ENCODE measurements at regions not wholly inside any gene's neighbourhood (a gene's known extent, or its start where the extent isn't known, plus 50 kb on each side); places are given as distances from the start of the nearest gene placed in this dataset.

GRCh38 chr7:17236171-17236570 lies 62.3 kb upstream of the AHR start:
- no peak overlapping the region for H3K4me3 ChIP-seq (replicated peaks in 1 of 4; ENCODE audit: control extremely low read depth in 1 of 4, insufficient read depth in 1 of 4, low read depth in 3 of 4, low read length in 4 of 4)
- peaks cover 3% of the 10 kb centered on the region for H3K4me1 ChIP-seq (ENCODE audit: control insufficient read depth, extremely low read depth, insufficient read depth, low read length)

GRCh38 chr7:17236603-17237002 lies 61.8 kb upstream of the AHR start:
- H3K4me3 ChIP-seq (replicated peaks in 1 of 4; ENCODE audit: control extremely low read depth in 1 of 4, insufficient read depth in 1 of 4, low read depth in 3 of 4, low read length in 4 of 4) = no peak overlapping the region
- H2AFZ ChIP-seq (ENCODE audit: low read length) = no peak overlapping the region
- peak; percentile 28 to 56 for DNase-seq (ENCODE audit: low read depth in 2 of 2)
- H3K4me2 ChIP-seq (ENCODE audit: extremely low read depth, insufficient read depth, low read length) = no peak overlapping the region
- H3K9me3 ChIP-seq (ENCODE audit: control insufficient read depth, insufficient read depth, low read depth, low read length) = no peaks in the 10 kb centered on the region
- H3K9ac ChIP-seq (ENCODE audit: insufficient read depth, low read length) = no peak overlapping the region
- TF ChIP-seq CTCF (conservative IDR thresholded peaks at IDR 0.05 in 1 of 2, IDR thresholded peaks at IDR 0.05 in 1 of 2; ENCODE audit: low read depth in 1 of 2, low read length in 2 of 2) (no peak), EZH2 (IDR thresholded peaks at IDR 0.05; ENCODE audit: low read length, missing control alignments) (no peak)
- H3K27ac ChIP-seq (ENCODE audit: insufficient read depth, low read length) = no peak overlapping the region
- no peaks in the 10 kb centered on the region for H3K27me3 ChIP-seq (ENCODE audit: control insufficient read depth, insufficient read depth, low read length)
- H3K4me1 ChIP-seq (ENCODE audit: control insufficient read depth, extremely low read depth, insufficient read depth, low read length) = peaks cover 3% of the 10 kb centered on the region
- H3K36me3 ChIP-seq (ENCODE audit: control insufficient read depth, insufficient read depth, low read length) = no peaks in the 10 kb centered on the region
- no peaks in the 10 kb centered on the region for H4K20me1 ChIP-seq (ENCODE audit: control insufficient read depth, extremely low read depth, insufficient read depth, low read length)
- no peaks in the 10 kb centered on the region for H3K79me2 ChIP-seq (ENCODE audit: control insufficient read depth, insufficient read depth, low read length)

More at GRCh38 chr7:17236171-17236570, 62.3 kb upstream of the AHR start:
- no peaks in the 10 kb centered on the region for H3K27me3 ChIP-seq (ENCODE audit: control insufficient read depth, insufficient read depth, low read length)
- H2AFZ ChIP-seq (ENCODE audit: low read length) = no peak overlapping the region
- H3K36me3 ChIP-seq (ENCODE audit: control insufficient read depth, insufficient read depth, low read length) = no peaks in the 10 kb centered on the region
- no peak overlapping the region for H3K4me2 ChIP-seq (ENCODE audit: extremely low read depth, insufficient read depth, low read length)
- H3K9me3 ChIP-seq (ENCODE audit: control insufficient read depth, insufficient read depth, low read depth, low read length) = no peaks in the 10 kb centered on the region
- no peaks in the 10 kb centered on the region for H4K20me1 ChIP-seq (ENCODE audit: control insufficient read depth, extremely low read depth, insufficient read depth, low read length)
- H3K79me2 ChIP-seq (ENCODE audit: control insufficient read depth, insufficient read depth, low read length) = no peaks in the 10 kb centered on the region
- no peak overlapping the region for H3K9ac ChIP-seq (ENCODE audit: insufficient read depth, low read length)
- DNase-seq (ENCODE audit: low read depth in 2 of 2) = no peak
- no peak for TF ChIP-seq EZH2 (IDR thresholded peaks at IDR 0.05; ENCODE audit: low read length, missing control alignments)
- no peak for TF ChIP-seq CTCF (conservative IDR thresholded peaks at IDR 0.05 in 1 of 2, IDR thresholded peaks at IDR 0.05 in 1 of 2; ENCODE audit: low read depth in 1 of 2, low read length in 2 of 2)
- H3K27ac ChIP-seq (ENCODE audit: insufficient read depth, low read length) = no peak overlapping the region

- H3K79me2 ChIP-seq (ENCODE audit: control insufficient read depth, insufficient read depth, low read length) = no peaks in the 10 kb centered on the region
- H3K36me3 ChIP-seq (ENCODE audit: control insufficient read depth, insufficient read depth, low read length) = no peaks in the 10 kb centered on the region
Observed at GRCh38 chr7:17239046-17239445, 59.4 kb upstream of the AHR start.

More at GRCh38 chr7:17239046-17239445, 59.4 kb upstream of the AHR start:
- no peak overlapping the region for H2AFZ ChIP-seq (ENCODE audit: low read length)
- no peak overlapping the region for H3K9ac ChIP-seq (ENCODE audit: insufficient read depth, low read length)
- no peaks in the 10 kb centered on the region for H4K20me1 ChIP-seq (ENCODE audit: control insufficient read depth, extremely low read depth, insufficient read depth, low read length)
- DNase-seq (ENCODE audit: low read depth in 2 of 2) = peak in 1 of 2 donors; percentile 44
- no peaks in the 10 kb centered on the region for H3K9me3 ChIP-seq (ENCODE audit: control insufficient read depth, insufficient read depth, low read depth, low read length)
- H3K4me2 ChIP-seq (ENCODE audit: extremely low read depth, insufficient read depth, low read length) = no peak overlapping the region
- H3K4me1 ChIP-seq (ENCODE audit: control insufficient read depth, extremely low read depth, insufficient read depth, low read length) = peaks cover 3% of the 10 kb centered on the region
- TF ChIP-seq CTCF (conservative IDR thresholded peaks at IDR 0.05 in 1 of 2, IDR thresholded peaks at IDR 0.05 in 1 of 2; ENCODE audit: low read depth in 1 of 2, low read length in 2 of 2) (no peak), EZH2 (IDR thresholded peaks at IDR 0.05; ENCODE audit: low read length, missing control alignments) (no peak)
- H3K4me3 ChIP-seq (replicated peaks in 1 of 4; ENCODE audit: control extremely low read depth in 1 of 4, insufficient read depth in 1 of 4, low read depth in 3 of 4, low read length in 4 of 4) = no peak overlapping the region
- H3K27me3 ChIP-seq (ENCODE audit: control insufficient read depth, insufficient read depth, low read length) = no peaks in the 10 kb centered on the region
- no peak overlapping the region for H3K27ac ChIP-seq (ENCODE audit: insufficient read depth, low read length)

All from fibroblast of lung (primary cell).